Ishikawa (cell line): ENCODE measurements at regions not wholly inside any gene's neighbourhood (a gene's known extent, or its start where the extent isn't known, plus 50 kb on each side); places are given as distances from the start of the nearest gene placed in this dataset.

Source experiments
- CEBPB ChIP-seq: IDR thresholded peaks from 2 replicates; pipeline ENCODE4 v1.6.1; 2012
- CREB1 ChIP-seq: IDR thresholded peaks from 2 replicates; pipeline ENCODE4 v1.6.1; 2012; ENCODE audit warnings: low read depth
- EGR1 ChIP-seq: IDR thresholded peaks from 2 replicates; pipeline ENCODE4 v1.6.1; 2012
- EP300 ChIP-seq: IDR thresholded peaks from 2 replicates; pipeline ENCODE4 v1.6.1; 2012; ENCODE audit warnings: borderline replicate concordance
- FOXM1 ChIP-seq: IDR thresholded peaks from 2 replicates; pipeline ENCODE4 v1.6.1; 2012; ENCODE audit warnings: low read depth, borderline replicate concordance
- MAX ChIP-seq: IDR thresholded peaks from 2 replicates; pipeline ENCODE4 v1.6.1; 2012
- NFIC ChIP-seq: IDR thresholded peaks from 2 replicates; pipeline ENCODE4 v1.6.1; 2012
- RAD21 ChIP-seq: IDR thresholded peaks from 2 replicates; pipeline ENCODE4 v1.6.1; 2012; ENCODE audit warnings: low read depth
- REST ChIP-seq: IDR thresholded peaks from 2 replicates; pipeline ENCODE4 v1.6.1; 2012; ENCODE audit warnings: low read depth, mild to moderate bottlenecking
- TAF1 ChIP-seq: IDR thresholded peaks from 2 replicates; pipeline ENCODE4 v1.6.1; 2012; ENCODE audit warnings: low read depth, mild to moderate bottlenecking
- TCF12 ChIP-seq: IDR thresholded peaks from 2 replicates; pipeline ENCODE4 v1.6.1; 2012; ENCODE audit warnings: low read depth
- TEAD4 ChIP-seq: IDR thresholded peaks from 2 replicates; pipeline ENCODE4 v1.6.1; 2012
- USF1 ChIP-seq: IDR thresholded peaks from 2 replicates; pipeline ENCODE4 v1.6.1; 2012
- YY1 ChIP-seq: IDR thresholded peaks from 2 replicates; pipeline ENCODE4 v1.6.1; 2012; ENCODE audit warnings: low read depth
- ZBTB7A ChIP-seq: IDR thresholded peaks from 2 replicates; pipeline ENCODE4 v1.6.1; 2012; ENCODE audit warnings: low read depth

- TF ChIP-seq REST (no peak), CEBPB (no peak), TEAD4 (no peak), NFIC (no peak), RAD21 (no peak), FOXM1 (no peak), ZBTB7A (no peak), CREB1 (no peak), TCF12 (no peak), EGR1 (no peak), EP300 (no peak), YY1 (no peak), TAF1 (no peak), MAX (no peak)
These were observed 58.8 kb upstream of the GPR26 start for GRCh38 chr10:123607386-123607785.

GRCh38 chr10:123608047-123608446 lies 58.1 kb upstream of the GPR26 start:
- TF ChIP-seq MAX, result no peak
- TF ChIP-seq CREB1, result no peak
- no peak for TF ChIP-seq RAD21
- no peak for TF ChIP-seq TCF12

GRCh38 chr10:123611243-123611642 lies 54.9 kb upstream of the GPR26 start:
- no peak for TF ChIP-seq MAX
- no peak for TF ChIP-seq EGR1
- no peak for TF ChIP-seq FOXM1
- TF ChIP-seq CREB1, result no peak
- TF ChIP-seq RAD21, result no peak
- TF ChIP-seq EP300, result no peak
- TF ChIP-seq YY1, result no peak
- TF ChIP-seq REST, result no peak
- TF ChIP-seq TCF12, result no peak
- TF ChIP-seq TAF1, result no peak
- TF ChIP-seq USF1, result no peak
- TF ChIP-seq ZBTB7A, result no peak
- no peak for TF ChIP-seq CEBPB
- no peak for TF ChIP-seq NFIC

GRCh38 chr10:123611876-123612275 lies 54.3 kb upstream of the GPR26 start:
- TF ChIP-seq NFIC (no peak), EGR1 (no peak), ZBTB7A (no peak), YY1 (no peak), TAF1 (no peak), TCF12 (no peak), EP300 (no peak), CREB1 (no peak), RAD21 (no peak), MAX (no peak), FOXM1 (no peak)

- no peak for TF ChIP-seq MAX
- no peak for TF ChIP-seq YY1
- TF ChIP-seq TEAD4, result no peak
These were observed 52.8 kb upstream of the GPR26 start for GRCh38 chr10:123613346-123613850.

- peak; percentile 94 for TF ChIP-seq CEBPB
- no peak for TF ChIP-seq CREB1
- no peak for TF ChIP-seq USF1
- TF ChIP-seq RAD21, result no peak
- TF ChIP-seq TCF12, result no peak
- TF ChIP-seq EP300, result no peak
- TF ChIP-seq REST, result peak; percentile 100
These were observed 51.3 kb upstream of the GPR26 start for GRCh38 chr10:123614888-123615287.
